ENCODE measurements at regions not wholly inside any gene's neighbourhood (a gene's known extent, or its start where the extent isn't known, plus 50 kb on each side); places are given as distances from the start of the nearest gene placed in this dataset.

- TF ChIP-seq CTCF (IDR thresholded peaks at IDR 0.05 in 8 of 11, conservative IDR thresholded peaks at IDR 0.05 in 3 of 11): no peak
- no peak for TF ChIP-seq POLR2A (IDR thresholded peaks at IDR 0.05)
These were observed 99.7 kb upstream of the SLC7A11 start for GRCh38 chr4:138341739-138342415.
